T-helper 1 cell treated with Interleukin-12 subunit alpha and Interleukin-12 subunit beta and Interleukin-4 antibody, amounts not matched to agents 30 ng/mL and 1 ng/mL, for 36 hours (primary cell): ENCODE measurements at regions not wholly inside any gene's neighbourhood (a gene's known extent, or its start where the extent isn't known, plus 50 kb on each side); places are given as distances from the start of the nearest gene placed in this dataset.
"Not testable (repeated sequence)": the region's sequence is repeated elsewhere in the genome, so short reads cannot be mapped to it uniquely, and the experiment has no call there.

ENCODE experiments used
- intact Hi-C: fragments of 100-400 bp; cut with micrococcal nuclease; formaldehyde crosslinking; loops from one replicate; pipeline ENCODE4 v1.15.1; 2024

DNA sequence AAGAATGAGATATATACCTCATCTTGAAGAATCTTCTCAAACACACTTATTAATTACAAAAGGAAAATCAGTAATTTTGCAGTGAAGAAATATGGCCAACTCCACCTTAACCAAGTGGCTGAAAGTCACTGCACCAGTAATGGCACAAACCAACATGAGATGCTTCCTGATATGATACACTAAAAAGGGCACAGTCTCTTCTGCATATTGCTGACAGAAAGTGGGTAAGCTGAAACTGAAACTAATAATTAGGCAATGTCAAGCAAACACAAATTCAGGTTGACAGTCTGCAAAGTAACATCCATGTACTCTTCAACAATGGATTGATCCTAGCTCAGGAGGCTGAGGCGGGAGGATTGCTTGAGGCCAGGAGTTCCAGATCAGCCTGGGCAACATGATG is 56.1 kb downstream of the ZNF22 start:
- intact Hi-C loops = not testable (repeated sequence)

GRCh38 chr10:45058580-45058979 is 57.9 kb downstream of the ZNF22 start:
- intact Hi-C loops = no loop called here

GRCh38 chr10:45058992-45059561 is 58.4 kb downstream of the ZNF22 start:
- intact Hi-C loops = no loop called here

- intact Hi-C loops = no loop called here
Measured at GRCh38 chr10:45059632-45060031, 58.9 kb downstream of the ZNF22 start.

DNA sequence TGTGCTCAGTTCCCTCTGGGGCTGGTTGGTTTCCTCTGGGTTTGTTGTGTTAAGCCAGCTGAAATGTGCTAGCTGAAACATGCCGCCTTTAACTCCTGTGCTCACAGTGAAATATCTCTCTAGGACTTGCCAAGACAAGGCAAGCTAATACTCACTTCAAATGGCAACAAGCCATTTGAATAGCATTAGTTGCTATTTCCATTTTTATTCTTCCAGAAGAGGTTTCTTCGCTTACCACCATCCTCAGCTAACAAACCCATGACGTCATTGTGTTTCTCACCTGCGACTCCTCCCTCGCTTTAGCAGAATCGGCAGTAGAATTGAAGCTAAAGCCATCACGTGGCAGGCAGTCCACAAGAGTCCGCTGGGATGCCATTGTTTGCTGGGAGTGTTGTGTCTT is 61.3 kb downstream of the ZNF22 start:
- intact Hi-C loops = no loop called here

DNA sequence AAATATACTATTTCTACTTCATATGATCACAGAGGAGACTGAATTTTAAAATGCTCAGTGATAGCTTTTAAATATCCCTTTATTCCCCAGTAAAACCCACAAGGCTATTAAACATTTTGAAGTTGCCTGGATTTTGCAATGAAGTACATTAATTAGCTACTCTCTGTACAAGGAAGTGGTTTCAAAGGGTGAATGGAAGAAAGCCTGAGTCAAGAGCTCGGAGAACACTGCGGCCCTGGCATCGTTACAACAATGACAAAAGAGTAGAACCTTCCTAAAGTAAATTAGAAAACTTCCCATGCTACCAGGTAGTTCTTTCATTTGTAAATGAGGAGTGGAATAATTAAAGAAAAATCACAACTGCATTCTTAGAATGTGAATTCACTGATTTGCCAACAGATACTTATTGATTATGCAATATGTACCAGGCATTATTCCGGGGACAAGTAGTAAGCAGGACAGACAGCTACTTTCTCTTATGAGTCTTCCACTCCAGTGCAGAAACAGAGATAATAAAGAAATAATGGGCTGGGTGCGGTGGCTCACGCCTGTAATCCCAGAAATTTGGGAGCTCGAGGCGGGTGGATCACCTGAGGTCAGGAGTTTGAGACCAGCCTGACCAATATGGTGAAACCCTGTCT is 63.0 kb downstream of the ZNF22 start:
- intact Hi-C loops = no loop called here

DNA sequence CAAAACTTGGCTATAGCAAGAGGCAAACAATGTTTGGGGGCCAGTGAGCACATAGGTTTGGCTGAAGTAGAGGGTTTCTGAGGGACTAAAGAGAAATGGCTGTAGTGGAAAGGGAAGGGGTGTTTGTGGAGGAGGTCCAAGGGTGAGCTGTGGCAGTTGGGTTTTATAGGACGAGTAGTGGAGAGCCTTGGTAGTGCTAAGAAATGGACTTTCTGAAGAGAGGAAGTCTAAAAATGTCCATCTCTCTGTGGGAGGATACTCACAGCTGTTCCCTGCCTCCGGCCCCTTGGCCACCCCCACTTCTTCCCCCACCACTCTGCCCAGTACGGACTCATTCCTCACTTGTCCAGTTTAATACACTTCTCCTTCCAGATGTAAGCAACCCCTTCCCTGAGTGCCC is 64.3 kb downstream of the ZNF22 start:
- intact Hi-C loops = no loop called here

DNA sequence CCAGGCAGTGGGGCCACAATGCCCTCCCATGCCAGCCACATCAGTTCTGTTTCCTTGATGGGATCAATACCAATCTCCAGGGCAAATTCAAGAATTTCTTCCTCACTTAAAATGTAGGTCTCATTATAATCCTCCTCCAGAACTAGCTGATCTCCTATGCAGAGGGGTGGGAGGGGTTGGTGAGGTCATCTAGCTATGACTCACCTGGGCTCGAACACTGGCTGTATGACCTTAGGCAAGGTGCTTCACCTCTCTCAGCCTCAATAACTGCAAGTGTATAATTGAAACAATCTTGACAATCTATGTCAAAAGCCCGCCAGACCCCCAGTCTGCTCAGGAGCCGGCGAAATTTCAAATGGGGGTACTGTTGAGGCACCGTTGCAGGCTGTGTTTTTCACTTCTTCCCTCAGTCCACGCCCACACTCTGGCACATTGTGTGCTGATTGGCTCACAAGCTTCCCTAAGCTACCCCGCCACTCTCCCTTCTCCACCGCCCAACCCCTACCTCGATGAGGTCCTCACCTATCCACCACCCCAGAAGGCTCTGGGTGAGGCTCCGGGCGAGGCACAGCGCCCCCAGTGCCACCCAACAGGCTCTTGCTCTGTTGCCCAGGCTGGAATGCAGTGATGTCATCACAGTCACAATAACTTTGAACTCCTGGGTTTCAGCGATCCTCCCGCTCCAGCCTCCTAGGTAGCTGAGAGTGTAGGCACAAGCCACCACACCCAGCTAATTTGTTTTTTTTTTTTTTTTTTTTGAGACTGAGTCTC is 70.5 kb downstream of the ZNF22 start:
- intact Hi-C loops = no loop called here

DNA sequence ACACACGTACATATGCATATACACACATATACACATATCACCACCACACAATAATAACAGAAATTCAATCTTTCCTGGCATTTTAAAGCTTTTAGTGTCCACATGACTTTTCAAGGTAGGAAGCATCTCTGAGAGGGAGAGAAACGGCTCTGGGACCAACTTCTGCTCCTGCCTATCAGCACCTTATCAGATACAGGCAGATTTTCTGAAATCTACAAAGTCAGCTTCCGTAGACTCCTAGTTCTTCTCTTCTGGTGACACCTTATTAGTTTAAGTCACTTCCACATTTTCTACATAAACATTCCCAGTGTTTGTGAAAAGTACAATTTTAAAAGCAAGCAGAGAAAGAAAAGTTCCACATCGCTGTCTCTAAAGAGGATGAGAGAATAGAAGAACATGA is 74.5 kb downstream of the ZNF22 start:
- intact Hi-C loops = no loop called here

DNA sequence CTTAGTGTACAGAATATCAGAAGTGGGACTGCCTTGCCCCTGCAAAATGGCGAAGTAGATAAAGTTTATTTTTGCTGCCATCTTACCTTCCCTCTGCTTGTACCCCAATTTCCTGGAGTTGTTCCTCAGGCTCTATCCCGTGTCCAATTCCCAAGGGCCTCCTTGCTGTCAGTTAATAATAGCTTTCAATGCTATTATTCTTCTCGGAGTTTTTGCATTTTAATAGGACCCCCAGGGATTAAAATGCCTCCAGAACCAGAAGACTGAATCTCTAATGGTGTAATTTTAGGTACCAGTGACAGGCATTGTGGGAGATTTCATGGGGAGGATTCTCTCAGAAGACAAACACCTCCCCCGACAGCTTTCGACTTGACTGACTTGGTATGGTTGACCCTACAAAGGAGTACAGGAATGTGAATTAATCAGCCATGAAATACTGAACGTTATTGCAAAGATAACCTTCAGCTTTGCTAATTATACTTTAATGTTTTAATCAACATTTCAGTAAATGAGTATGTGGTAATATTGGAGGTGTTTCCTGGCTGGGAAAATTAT is 75.2 kb downstream of the ZNF22 start:
- intact Hi-C loops = no loop called here

DNA sequence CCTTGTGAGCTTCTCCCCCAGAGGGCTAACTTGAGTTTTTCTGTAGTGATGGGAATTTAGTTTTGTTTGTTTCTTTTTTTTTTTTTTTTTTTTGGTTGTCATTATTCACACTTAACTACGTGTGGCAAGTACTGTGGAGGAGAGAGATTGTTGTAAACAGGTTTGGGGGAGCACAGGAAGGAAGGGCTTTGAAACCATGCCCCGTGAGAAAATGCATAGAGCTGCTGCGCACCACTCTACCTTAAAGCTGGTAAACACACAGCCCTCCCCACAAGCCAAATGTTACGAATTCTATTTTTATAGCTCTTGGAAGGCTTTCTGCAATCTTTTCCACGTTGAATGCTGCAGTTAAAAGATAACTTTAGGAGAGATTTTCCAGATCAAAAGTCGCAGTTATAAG is 76.2 kb downstream of the ZNF22 start:
- intact Hi-C loops = no loop called here

GRCh38 chr10:45080331-45080730 is 79.6 kb downstream of the ZNF22 start:
- intact Hi-C loops = no loop called here

- intact Hi-C loops = no loop called here
Measured at GRCh38 chr10:45082176-45082575, 81.5 kb downstream of the ZNF22 start.

- intact Hi-C loops = no loop called here
Measured at GRCh38 chr10:45091968-45092367, 91.2 kb downstream of the ZNF22 start.

GRCh38 chr10:45093945-45094344 is 93.2 kb downstream of the ZNF22 start:
- intact Hi-C loops = no loop called here

DNA sequence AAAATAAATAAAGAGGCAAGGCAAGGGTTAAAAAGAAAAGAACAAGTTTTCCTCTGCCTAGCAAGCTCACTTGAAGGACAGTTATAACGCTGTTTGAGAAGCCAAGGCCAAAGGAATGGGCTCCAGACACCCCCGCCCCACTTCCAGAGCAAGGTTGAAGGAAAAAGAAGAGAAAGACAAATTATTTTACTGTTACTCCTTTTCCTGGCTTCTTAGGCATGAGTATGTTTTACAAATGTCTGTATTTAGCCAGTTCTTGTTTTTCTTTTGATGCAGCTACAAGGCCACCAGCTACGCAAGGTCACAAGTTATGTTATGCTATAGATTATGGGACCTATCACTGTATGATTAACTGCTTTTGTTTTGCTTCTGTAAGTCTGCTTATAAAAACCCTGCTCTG is 94.6 kb downstream of the ZNF22 start:
- intact Hi-C loops = no loop called here

- intact Hi-C loops = no loop called here
Measured at GRCh38 chr10:45096001-45096400, 95.3 kb downstream of the ZNF22 start.

DNA sequence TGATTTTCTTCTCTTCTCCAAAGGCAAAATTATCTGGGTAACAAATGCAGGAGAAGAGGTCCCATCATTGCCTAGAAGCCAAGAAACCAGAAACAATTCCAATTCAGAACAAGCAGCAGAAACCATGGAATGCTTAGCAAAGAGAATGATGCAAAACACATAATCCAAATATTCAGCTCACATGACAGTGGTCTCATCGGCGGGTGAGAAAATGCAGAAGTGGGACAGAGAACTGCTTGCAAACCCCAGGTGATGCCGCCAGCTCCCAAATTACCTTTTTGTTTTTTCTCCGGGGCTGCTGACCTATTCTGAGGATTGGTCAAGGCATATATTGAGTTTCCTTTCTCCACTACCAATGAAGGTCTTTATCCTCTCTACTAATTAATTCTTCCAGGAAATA is 99.7 kb downstream of the ZNF22 start:
- intact Hi-C loops = no loop called here

DNA sequence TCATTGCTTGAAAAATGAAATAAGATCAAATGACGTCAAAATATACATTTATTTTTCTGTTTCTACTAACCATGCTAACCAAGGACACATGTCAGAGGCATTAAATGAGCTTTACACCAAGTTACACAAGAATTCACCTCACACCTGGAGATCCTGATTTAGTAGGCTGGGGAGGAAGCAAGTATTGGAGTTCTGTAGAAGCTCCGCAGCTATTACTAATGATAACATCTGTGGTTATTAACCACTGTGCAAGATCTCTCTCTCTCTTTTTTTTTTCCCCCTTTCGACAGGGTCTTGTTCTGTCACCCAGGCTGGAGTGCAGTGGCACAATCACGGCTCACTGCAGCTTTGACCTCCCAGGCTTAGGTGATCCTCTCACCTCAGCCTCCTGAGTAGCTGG is 104.0 kb downstream of the ZNF22 start:
- intact Hi-C loops = no loop called here

DNA sequence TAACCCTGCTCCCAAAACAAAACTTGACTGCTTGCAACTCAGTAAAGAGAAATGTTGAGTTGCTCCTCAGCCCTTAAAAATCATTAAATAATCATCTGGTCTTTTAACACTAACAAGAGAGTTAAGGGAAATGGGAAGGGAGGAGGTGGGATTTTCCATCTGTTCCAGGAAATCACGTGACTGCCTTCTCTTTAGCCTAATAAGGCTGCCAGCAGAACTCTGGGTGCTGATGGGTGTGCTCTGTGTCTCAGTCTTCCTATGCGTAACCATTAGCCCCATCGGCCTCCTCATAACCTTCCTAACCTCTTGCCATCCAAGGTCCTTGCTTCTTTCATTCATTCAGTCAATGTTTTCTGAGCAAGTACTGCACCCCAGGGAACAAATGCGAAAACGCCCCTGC is 104.6 kb downstream of the ZNF22 start:
- intact Hi-C loops = not testable (repeated sequence)

DNA sequence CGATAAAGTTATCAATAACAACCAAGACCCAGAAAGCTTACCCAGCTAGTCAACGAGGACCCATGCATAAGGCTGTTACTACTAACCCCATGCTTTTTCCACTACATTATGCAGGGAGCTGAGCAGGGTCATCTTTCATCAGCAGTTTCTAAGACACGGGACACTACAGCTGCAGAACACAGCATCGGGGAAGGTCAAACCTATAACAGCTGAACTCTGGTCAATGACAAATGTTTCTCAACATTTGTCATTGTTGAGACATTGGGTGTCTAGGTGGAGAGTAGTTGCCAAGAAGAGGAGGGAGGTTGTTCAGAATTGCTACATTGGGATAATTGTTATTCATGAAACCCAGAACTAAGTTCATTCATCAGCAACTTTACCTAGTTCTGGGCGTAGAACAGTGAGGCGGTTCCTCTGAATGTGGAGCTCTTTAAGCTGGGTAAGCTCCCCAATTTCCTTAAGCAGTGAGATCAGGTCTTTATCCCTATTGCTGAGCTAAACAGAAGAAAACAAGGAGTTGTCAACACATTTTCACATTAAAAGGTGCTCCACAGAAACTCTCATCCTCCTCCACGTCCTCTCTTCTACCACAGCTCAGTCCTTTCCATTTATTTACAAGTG is 105.6 kb downstream of the ZNF22 start:
- intact Hi-C loops = no loop called here

- intact Hi-C loops = no loop called here
Measured at GRCh38 chr10:45111509-45111908, 110.8 kb downstream of the ZNF22 start.
